ENCODE measurements at regions not wholly inside any gene's neighbourhood (a gene's known extent, or its start where the extent isn't known, plus 50 kb on each side); places are given as distances from the start of the nearest gene placed in this dataset.

GRCh38 chr2:129575431-129575830 lies 404.0 kb upstream of the RAB6C start:
- no peak for FAIRE-seq
- no peak for DNase-seq (ENCODE audit: low spot score)

- DNase-seq (ENCODE audit: low spot score): no peak
- no peak for FAIRE-seq
These were observed 403.6 kb upstream of the RAB6C start for GRCh38 chr2:129575880-129576279.

GRCh38 chr2:129580001-129580400 lies 399.5 kb upstream of the RAB6C start:
- no peak for DNase-seq (ENCODE audit: low spot score)
- no peak for FAIRE-seq

GRCh38 chr2:129585760-129586159 lies 393.7 kb upstream of the RAB6C start:
- FAIRE-seq: no peak
- no peak for DNase-seq (ENCODE audit: low spot score)

DNA sequence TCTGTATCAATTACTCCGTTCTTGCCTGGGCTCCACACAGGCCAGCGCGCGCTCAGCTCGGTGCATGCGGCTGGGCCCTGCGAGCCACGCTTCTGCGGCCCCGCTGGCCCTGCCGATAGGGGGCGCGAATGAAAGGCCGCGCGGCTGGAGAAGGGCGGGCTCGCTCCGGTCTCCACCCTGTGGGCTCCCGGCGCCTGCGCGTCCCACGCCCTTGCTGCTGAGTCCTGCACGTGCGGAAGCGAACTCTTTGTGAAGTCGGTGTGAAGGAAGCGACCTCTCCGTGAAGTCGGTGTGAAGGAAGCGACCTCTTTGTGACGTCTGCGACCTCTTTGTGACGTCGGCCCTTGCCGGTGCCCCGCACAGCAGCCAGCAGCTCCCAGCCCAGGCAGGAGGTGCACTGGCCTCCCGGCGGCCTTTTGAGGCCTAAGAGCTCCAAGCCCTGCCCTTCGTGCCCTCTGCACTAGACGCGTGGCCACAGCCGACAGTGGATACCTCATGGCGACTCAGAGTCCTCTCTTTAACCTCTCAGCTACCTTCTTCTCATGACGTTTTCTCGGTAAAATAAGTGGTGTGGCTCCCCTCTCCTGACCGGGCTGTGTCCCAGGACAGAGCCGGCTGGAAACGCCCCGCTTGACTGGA lies 391.9 kb upstream of the RAB6C start:
- no peak for DNase-seq (ENCODE audit: low spot score)
- no peak for FAIRE-seq

DNA sequence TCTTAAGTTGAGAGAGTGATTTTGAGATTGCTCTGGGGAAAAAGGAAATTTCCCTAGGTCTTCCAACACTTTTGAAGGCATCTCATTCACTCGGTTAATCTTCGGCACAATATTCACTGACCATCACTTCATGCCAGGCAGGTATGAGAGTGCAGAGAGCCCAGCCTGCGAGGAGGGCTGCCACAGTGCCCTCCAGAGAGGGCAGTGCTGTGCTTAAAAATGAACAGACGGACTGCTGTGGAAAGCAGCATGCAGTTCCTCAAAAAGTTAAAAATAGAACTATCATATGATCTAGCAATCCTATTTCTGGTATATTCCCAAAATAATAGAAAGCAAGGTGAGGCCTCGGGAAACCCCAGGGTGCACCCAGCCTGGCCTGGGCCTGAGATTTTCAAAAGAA lies 374.9 kb upstream of the RAB6C start:
- FAIRE-seq: no peak
- DNase-seq (ENCODE audit: low spot score): no peak

- FAIRE-seq (no peak), DNase-seq (ENCODE audit: low spot score) (no peak)
These were observed 373.8 kb upstream of the RAB6C start for GRCh38 chr2:129605646-129606045.

GRCh38 chr2:129606496-129607270 lies 372.8 kb upstream of the RAB6C start:
- FAIRE-seq: no peak
- DNase-seq (ENCODE audit: low spot score): no peak

GRCh38 chr2:129609224-129609623 lies 370.2 kb upstream of the RAB6C start:
- DNase-seq (ENCODE audit: low spot score) (no peak), FAIRE-seq (no peak)

GRCh38 chr2:129610766-129611165 lies 368.7 kb upstream of the RAB6C start:
- no peak for DNase-seq (ENCODE audit: low spot score)
- no peak for FAIRE-seq

DNA sequence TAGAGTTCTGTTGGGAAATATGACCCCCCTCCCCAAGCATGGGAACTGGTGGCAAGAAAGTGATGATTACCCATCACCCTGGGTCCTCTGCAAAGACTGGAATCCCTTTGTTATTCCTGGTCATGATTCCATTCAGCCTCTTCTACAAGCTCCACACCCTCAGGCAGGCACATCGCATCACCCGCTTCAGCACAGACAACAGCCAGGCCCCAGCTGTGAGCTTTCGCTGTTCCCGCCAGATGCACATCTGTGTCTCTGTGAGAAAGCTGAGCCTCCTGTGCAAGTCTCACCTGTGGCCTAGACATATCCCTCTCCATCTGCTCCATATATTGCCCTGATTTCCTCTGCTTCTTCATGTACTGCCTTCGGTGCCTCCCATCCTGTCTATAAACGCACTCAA lies 368.0 kb upstream of the RAB6C start:
- DNase-seq (ENCODE audit: low spot score) (no peak), FAIRE-seq (no peak)

GRCh38 chr2:129619471-129619870 lies 360.0 kb upstream of the RAB6C start:
- no peak for FAIRE-seq

DNA sequence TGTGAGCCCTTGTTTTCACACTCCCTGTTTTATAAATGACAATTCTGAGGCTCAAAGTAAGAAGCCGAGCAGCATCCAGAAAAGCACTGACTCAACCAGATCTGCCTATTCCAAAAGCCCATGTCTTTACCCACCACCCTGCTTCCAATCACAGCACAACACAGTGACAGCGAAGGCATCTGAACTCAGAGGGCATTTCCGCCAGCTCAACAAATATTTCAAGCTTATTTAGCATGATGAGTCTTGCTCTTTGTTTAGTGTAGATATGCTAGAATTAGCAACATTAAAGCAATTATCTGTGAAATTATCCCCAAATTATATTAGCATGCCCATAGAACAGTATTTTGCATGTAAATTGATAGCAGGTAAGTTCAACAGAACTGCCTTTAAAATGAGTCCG lies 359.1 kb upstream of the RAB6C start:
- FAIRE-seq: no peak
- DNase-seq (ENCODE audit: low spot score): no peak

More at GRCh38 chr2:129619471-129619870, 360.0 kb upstream of the RAB6C start:
- DNase-seq (ENCODE audit: low spot score): no peak

- FAIRE-seq: no peak
- no peak for DNase-seq (ENCODE audit: low spot score)
These were observed 355.7 kb upstream of the RAB6C start for GRCh38 chr2:129623783-129624182.

GRCh38 chr2:129627437-129627836 lies 352.0 kb upstream of the RAB6C start:
- no peak for FAIRE-seq

GRCh38 chr2:129636692-129637091 lies 342.8 kb upstream of the RAB6C start:
- no peak for FAIRE-seq
- no peak for DNase-seq (ENCODE audit: low spot score)

More at GRCh38 chr2:129627437-129627836, 352.0 kb upstream of the RAB6C start:
- DNase-seq (ENCODE audit: low spot score): no peak

GRCh38 chr2:129641371-129641770 lies 338.1 kb upstream of the RAB6C start:
- no peak for FAIRE-seq
- no peak for DNase-seq (ENCODE audit: low spot score)

DNA sequence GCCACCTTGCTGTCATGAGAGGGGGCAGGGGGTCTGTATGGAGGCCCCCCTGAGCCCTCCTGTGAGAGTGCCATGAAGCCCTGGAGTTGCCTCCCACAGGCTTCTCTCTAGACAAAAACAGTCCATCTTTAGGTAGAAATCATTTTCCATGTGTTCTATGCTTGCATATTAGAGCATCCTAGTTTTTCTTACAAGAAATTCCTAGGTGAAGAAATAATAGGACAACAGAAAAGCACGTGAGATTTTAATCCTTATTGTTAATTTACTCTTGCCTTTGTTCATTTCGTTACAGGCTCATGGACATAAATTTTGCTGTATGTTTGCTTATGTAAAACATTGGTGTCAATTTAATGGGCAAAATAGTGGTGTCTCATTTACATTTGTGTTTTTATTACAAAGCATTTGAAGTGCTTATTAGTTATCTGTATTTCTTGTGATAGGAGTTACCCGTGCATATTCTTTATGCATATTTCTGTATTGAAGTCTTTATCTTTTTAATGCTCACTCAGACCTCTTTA lies 336.9 kb upstream of the RAB6C start:
- FAIRE-seq: no peak

GRCh38 chr2:129645335-129645734 lies 334.1 kb upstream of the RAB6C start:
- no peak for FAIRE-seq
- no peak for DNase-seq (ENCODE audit: low spot score)

More for the DNA sequence above, 336.9 kb upstream of the RAB6C start:
- DNase-seq (ENCODE audit: low spot score): no peak

- DNase-seq (ENCODE audit: low spot score) (no peak), FAIRE-seq (no peak)
These were observed 333.4 kb upstream of the RAB6C start for GRCh38 chr2:129646107-129646506.

- no peak for DNase-seq (ENCODE audit: low spot score)
- FAIRE-seq: no peak
These were observed 326.2 kb upstream of the RAB6C start for GRCh38 chr2:129653246-129653645.

DNA sequence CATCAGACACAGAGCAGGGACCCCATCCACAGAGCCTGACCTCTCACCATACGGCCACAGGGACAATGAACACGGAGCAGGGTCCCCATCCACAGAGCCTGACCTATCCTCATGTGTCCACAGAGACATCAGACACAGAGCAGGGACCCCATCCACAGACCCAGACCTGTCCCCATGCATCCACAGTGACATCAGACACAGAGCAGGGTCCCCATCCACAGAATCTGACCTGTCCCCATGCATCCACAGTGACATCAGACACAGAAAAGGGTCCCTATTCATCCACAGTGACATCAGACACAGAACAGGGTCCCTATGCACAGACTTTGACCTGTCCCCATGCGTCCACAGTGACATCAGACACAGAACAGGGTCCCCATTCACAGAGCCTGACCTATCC lies 325.1 kb upstream of the RAB6C start:
- DNase-seq (ENCODE audit: low spot score) (no peak), FAIRE-seq (no peak)

DNA sequence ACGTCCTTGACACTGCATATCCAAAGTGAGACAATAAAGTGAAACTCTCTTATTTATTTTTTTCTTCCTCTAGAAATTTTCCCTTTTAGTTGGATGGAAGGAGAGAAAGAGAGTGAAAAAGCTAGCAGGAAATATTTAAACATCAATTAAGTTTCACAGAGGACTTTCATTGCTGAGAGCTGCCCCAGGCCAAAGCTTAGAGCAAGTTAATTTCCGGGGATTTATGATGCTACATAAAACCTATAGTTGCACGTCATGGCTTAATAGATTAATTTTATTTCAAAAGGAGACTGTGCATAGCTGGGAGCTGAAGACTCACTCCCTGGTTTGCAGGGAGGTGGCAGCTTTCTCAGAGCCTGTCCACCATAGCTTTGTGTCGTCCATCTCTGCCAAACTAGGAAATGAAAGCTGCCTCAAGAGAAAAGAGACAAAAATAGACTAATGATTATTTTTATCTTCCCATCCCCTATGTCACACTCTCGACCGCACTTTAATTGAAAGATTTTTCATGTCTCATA lies 323.3 kb upstream of the RAB6C start:
- DNase-seq (ENCODE audit: low spot score) (no peak), FAIRE-seq (no peak)

Measured in RCC 7860 (cell line).